HG03442 (cell line): ENCODE measurements at regions not wholly inside any gene's neighbourhood (a gene's known extent, or its start where the extent isn't known, plus 50 kb on each side); places are given as distances from the start of the nearest gene placed in this dataset.
"Not testable (repeated sequence)": the region's sequence is repeated elsewhere in the genome, so short reads cannot be mapped to it uniquely, and the experiment has no call there.

ENCODE experiments used
- ATAC-seq: cut with Tn5 transposase; IDR thresholded peaks from one replicate; pipeline ENCODE4 v1.9.1; 2021; ENCODE audit warnings: mild to moderate bottlenecking, moderate library complexity; ENCODE audit not compliant: unreplicated experiment

DNA sequence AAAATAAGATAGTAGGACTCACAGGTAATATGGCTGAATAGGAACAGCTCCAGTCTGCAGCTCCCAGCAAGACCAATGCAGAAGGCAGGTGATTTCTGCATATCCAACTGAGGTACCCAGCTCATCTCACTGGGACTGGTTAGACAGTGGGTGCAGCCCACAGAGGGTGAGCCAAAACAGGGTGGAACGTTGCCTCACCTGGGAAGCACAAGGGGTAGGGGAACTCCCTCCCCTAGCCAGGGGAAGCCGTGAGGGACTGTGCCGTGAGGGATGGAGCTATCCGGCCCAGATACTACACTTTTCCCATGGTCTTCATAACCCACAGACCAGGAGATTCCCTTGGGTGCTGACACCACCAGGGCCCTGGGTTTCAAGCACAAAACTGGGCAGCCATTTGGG is 114.8 kb upstream of the GNAI1 start:
- not testable (repeated sequence) for ATAC-seq

DNA sequence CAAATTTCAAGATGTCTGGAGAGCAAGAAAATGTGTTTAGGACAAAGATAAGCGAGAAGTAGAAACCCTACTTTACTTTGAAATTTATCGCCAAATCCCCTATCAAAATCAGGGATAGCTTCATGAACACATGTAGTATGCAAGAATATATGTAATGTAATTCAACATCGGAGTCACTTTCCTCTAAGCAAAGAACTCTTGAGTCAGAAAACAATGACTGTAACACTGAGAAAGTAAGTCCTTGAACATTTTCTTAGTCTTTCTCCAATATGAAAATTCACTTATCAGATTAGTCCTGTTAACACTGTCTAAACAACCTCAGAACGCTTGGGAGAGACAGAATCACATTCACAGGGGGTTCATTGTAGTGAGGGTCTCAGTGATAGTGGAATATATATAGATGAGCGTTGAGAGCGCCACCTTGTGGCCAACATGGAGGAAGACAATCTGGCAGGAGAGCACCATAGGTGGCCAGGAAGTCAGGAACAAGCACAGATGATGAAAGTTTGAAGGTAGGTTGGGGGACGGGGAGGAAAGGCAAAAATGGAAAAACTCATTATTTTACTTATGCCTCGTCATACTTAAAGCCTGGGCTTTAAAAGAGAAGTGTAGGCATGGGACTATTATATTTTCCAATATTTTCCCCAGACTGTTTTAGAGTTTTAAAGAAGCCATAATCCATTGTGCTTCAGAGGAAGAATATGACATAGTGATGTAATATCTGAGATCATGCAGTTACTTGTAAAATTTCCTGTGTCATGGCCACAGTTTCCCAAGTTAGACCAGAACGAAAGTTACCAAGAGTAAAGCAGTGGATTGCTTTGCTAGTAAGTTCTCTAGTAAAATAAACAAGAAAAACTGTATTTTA is 115.5 kb upstream of the GNAI1 start:
- peak; percentile 98 for ATAC-seq

DNA sequence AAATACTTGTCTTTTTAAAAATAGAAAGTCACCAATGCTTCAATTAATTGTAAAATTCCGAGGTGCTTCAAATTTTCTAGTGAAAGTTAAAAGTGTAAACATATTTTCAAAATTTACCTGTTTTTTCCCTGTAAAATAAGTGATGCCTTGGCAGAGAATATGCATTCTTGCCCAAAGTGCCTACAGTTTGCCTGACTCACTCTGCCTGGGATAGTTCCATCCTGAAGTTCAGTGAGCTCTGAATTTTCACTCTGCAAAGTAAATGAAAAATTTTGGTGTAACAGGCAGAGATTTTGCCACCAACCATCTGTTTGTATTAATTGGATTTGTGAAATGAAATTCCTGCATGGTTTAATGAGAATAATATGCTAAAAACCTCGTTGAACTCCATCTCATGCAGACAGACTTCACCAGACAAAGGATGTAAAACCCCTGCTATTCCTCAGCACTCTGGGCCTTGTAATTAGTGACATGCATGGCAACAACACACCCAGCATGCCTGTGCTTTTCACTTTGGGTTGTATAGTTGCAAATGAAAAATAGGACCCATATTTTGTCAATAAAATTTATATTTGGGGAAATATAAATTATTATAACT is 117.4 kb upstream of the GNAI1 start:
- no peak for ATAC-seq

DNA sequence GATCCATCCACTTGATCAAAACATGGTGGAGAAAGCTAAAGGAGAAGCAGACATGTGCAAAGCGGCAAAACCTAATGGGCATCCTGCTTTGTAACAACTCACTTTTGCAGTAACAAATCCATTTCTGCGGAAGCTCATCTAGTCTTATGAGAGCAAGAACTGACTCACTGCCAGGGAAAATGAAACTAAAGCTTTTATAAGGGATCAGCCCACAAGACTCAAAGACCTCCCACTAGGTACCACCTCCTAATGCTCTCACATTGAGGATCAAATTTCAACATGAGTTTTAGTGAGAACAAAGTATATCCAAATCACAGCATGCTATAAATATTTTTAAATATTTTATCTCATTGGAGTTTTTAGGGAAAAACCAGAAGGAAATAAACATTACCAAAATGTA is 120.1 kb upstream of the GNAI1 start:
- no peak for ATAC-seq

DNA sequence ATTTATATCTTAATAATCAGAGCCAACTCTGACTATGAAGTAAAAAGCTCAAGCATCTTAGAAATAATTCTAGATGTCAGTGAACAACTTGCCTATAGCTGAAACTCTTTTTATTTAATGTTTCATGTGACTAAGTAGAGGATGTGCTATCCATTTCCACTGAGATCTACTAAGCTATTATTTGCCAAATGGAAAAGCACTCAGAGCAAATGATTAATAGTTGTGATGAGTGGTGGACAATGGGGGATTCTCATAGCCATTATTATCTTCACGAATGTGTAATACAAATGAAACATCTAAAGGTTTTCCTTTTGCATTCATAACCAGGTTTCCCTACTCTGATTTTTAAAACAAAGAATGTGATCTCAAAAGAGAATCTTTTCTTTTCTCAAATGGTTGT is 126.6 kb upstream of the GNAI1 start:
- ATAC-seq = no peak

DNA sequence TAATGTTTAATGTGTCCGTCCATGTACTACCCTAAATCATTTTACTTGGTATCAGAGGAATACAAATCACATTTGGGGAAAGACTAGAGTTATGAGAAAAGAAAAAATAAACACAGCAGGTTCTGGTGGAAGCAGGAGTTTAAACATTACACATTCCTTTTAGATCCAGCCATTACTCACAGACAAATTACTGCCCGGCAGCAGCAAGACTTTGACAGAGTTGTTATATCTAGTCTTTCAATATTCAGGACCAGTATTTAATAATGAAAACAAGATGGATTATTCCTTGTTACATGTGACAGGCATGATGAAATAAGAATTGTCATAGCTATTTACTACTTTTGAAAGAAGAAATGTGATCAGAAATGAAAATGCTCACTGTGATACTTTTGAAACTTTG is 131.8 kb upstream of the GNAI1 start:
- no peak for ATAC-seq

DNA sequence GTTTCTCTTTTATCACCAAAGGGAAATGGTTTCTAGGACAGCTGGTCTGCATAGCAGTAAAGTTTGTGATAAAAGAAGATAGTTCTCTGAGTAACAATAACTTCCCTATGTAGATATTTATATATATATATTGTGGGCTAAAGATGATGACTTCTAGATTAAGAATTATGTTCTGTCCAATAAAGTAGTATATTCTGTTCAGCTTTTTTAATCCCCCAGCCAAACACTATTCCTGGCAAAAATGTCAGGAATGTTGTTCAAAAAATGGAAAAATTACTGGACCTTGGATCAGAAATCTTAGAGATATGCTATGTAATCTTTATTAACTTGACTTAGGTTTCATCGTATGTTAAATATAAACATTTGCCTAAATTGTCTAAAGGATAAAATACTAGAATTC is 136.3 kb upstream of the GNAI1 start:
- no peak for ATAC-seq

DNA sequence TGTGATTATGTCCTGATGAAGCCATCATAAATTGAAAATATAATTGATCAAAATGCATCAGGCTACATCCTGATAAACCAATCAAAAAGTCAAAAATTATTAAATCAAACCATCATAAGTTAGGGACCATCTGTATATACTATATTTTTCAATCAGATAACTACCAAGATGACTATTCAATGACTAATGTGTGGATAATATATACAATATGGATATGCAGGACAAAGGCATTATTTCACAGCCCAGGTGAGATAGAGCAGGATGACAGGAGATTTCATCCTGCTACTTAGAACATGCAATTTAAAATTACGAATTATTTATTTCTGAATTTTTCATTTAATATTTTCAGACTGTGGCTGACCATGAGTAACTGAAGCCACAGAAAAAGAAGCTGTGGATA is 137.3 kb upstream of the GNAI1 start:
- no peak for ATAC-seq

DNA sequence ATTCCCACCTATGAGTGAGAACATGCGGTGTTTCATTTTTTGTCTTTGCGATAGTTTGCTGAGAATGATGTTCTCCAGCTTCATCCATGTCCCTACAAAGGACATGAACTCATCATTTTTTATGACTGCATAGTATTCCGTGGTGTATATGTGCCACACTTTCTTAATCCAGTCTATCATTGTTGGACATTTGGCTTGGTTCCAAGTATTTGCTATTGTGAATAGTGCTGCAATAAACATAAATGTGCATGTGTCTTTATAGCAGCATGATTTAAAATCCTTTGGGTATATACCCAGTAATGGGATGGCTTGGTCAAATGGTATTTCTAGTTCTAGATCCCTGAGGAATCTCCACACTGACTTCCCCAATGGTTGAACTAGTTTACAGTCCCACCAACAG is 138.9 kb upstream of the GNAI1 start:
- ATAC-seq = not testable (repeated sequence)

DNA sequence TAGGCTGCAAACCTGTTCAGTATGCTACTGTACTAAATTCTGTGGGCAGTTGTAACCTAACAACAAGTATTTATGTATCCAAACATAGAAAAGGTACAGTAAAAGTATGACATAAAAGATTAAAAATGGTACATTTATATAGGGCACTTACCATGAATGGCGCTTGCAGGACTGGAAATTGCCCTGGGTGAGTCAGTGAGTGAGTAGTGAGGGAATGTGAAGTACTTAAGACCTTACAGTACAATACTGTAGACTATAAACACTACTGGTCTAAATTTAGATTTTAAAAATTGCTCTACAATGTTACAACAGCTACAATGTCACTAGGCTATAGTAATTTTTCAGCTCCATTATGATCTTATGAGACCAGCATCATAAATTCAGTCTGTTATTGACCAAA is 146.0 kb upstream of the GNAI1 start:
- ATAC-seq = no peak

DNA sequence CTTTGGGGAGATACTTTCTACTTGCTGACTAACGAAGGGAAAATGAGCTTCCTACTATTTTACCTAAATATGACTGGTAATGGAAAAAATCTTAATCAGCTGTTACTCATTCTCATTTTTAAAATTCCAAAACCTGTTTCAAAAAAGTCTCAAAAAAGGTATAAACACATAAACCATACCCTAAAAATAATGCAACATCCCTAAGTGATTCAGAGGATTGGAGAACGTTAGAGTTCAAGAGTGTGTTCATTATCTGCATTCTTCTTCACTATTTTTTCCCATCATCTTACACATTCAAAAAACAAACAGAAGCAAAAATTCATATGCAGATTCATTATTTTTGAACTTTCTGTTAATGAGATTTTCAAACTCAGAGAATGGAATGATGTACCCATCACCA is 150.4 kb upstream of the GNAI1 start:
- no peak for ATAC-seq

DNA sequence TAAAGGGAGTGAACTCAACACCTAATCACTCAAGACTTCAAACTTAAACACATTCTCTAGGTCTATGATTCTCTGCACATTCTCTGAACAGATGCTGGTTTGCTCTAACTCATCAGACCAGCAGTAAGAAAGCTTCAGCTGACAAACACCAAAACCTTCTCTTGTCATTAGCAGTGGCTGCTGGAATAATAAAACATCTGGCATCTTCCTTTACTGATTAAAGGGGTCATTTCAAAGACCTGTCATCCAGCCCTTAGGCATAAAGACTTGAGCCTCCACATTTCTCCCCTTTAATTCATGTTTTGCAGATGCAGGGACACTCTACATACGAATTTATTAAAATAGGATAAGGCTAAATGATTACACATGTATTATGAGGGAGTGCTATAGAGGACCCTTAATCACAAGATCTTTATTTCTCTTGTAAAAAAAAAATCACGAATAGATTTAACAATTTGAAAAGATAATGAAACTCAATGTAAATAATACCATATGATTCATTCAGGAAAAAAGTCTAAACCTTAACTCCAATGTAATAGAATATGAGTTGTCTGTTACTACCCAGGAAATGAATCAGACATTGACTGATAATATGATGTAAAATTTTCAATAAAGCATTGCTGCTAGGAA is 152.4 kb upstream of the GNAI1 start:
- no peak for ATAC-seq

DNA sequence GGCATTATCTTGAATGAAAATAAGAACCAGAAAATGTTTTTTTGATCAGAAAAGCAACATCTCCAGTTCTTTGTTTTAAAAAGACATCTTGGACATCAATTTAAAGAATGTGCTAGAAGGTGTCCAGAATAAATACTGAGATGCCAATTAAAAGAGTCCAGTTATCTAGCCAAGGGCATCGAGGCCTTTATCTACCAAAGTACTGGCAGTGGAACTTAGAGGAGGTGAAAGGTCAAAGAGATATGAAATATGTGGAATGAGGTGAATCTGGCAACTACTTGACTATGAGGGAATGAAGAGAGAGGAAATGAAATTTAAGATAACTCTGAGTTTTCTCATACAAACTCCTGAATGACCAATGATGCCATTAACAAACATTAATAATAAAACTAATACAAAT is 154.3 kb upstream of the GNAI1 start:
- ATAC-seq = no peak

DNA sequence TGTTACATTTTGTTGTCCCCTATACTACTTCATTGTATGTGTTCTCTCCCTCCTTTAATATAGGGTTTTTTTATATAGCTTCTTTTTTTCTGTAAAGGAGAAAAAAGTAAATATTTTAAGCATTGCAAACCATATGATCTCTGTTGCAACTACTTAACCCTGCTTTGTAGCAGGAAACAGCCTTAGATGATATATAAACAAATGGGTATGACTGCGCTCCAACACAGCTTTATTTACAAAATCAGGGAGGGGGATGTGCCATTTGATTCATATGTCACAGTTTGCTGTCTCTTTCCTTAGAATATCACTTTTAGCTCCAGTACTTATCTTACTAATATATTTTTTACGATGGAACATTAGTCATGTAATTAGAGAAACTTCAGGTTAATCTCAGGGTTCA is 155.2 kb upstream of the GNAI1 start:
- no peak for ATAC-seq

DNA sequence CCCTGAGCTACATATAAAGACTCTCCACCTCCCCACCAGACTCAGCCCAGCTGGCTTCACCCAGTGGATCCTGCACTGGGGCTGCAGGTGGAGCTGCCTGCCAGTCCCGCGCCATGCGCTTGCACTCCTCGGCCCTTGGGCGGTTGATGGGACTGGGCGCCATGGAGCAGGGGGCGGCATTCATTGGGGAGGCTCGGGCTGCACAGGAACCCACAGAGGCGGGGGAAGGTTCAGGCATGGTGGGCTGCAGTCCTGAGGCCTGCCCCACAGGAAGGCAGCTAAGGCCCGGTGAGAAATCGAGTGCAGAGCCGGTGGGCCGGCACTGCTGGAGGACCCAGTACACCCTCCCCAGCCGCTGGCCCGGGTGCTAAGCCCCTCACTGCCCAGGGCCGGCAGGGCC is 157.2 kb upstream of the GNAI1 start:
- no peak for ATAC-seq

DNA sequence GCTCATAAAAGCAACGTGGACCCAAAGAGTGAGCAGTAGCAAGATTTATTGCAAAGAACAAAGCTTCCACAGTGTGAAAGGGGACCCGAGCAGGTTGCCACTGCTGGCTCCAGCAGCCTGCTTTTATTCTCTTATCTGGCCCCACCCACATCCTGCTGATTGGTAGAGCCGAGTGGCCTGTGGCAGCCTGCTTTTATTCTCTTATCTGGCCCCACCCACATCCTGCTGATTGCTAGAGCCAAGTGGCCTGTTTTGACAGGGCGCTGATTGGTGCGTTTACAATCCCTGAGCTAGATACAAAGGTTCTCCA is 158.0 kb upstream of the GNAI1 start:
- not testable (repeated sequence) for ATAC-seq

DNA sequence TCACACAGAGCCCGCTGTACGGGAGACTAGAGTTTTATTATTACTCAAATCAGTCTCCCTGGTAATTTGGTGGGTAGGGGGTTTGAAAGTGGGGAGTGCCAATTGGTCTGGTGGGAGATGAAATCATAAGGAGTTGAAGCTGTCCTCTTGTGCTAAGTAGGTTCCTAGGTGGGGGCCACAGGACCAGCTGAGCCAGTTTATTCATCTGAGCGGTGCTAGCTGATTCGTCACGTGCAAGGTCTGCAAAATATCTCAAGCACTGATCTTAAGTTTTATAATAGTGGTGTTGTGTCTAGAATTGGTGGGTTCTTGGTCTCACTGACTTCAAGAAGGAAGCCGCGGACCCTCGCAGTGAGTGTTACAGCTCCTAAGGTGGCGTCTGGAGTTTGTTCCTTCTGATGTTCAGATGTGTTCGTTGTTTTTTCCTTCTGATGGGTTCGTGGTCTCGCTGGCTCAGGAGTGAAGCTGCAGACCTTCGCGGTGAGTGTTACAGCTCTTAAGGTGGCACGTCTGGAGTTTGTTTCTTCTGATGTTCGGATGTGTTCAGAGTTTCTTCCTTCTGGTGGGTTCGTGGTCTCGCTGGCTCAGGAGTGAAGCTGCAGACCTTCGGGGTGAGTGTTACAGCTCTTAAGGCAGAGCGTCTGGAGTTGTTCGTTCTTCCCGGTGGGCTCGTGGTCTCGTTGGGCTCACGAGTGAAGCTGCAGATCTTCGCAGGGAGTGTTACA is 158.5 kb upstream of the GNAI1 start:
- not testable (repeated sequence) for ATAC-seq

DNA sequence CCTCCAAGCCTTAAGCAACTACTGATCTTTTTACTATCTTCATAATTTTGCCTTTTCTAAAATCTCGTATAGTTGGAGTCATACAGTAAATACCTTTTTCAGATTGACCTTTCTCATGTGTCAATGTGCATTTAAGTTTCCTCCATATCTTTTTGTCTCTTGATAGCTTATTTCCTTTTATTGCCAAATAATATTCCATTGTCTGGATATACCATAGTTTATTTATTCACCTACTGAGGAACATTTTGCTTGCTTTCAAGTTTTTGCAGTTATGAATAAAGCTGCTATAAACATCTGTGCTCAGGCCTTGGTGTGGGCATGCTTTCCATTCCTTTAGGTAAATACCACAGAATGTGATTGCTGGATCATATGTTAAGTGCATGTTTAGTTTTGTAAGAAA is 161.2 kb upstream of the GNAI1 start:
- no peak for ATAC-seq

DNA sequence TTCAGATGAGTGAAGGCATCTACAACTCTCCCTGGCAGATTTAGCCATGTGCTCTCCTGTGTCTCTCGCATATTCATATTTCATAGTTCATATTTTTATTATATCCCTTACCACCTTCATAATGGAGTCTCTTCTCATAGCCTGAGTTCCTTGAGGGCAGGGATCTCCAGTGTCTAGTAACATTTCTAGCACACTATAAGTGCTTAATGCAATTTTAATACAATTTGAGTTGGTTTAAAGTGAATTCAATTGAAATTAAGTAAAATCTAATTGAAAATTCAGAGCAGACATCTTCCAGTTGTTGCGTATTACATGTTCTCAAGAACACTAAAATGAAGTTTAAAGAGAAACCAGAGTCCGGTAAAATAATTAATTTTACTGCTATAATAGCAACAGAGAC is 163.6 kb upstream of the GNAI1 start:
- ATAC-seq = no peak

DNA sequence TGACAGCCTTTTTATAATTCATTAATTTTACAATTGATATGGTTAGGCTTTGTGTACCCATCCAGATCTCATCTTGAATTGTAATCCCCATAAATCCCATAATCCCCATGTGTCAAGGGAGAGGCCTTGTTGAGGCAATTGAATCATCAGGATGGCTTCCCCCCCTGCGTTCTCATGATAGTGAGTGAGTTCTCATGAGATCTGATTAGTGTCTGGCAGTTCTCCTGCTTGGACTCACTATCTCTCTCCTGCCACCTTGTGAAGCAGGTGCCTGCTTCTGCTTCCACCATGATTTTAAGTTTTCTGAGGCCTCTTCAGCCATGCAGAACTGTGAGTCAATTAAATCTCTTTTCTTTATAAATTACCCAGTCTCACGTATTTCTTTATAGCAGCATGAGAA is 165.7 kb upstream of the GNAI1 start:
- ATAC-seq = no peak

DNA sequence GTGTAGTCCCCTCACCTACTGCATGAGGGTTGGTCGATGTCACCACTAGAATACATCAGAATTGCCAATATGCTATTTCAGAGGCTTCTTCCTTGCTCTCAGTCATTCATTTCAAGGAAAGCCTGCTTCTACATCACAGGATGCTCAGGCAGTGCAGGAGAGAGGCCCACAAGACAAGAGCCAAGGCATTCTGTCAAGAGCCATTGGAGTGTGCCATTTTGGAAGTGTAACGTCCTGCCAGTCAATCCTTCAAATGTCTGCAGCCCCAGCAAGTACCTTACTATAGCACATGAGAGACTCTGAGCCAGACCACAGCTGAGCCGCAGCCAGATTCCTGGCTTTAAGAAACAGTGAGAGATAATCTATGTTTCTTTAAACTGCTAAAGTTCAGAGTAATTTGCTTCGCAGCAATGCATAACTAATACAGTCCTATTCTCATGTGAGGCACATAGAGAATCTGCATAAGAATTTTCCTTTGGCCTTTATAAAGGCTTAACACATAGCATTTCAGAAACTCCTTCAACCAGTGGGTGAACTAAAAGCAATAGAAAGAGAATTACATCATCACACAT is 166.5 kb upstream of the GNAI1 start:
- ATAC-seq = no peak
